Rectal smooth muscle tissue (tissue), 1 donor: ENCODE measurements at regions not wholly inside any gene's neighbourhood (a gene's known extent, or its start where the extent isn't known, plus 50 kb on each side); places are given as distances from the start of the nearest gene placed in this dataset.
"Not testable (repeated sequence)": the region's sequence is repeated elsewhere in the genome, so short reads cannot be mapped to it uniquely, and the experiment has no call there.

Experiments
- H3K27ac ChIP-seq: one replicate; pipeline ENCODE4 v1.7.0; 2013; ENCODE audit warnings: low read depth, low read length, inconsistent platforms
- H3K27me3 ChIP-seq: one replicate; pipeline ENCODE4 v1.7.0; 2013; ENCODE audit warnings: low read length; ENCODE audit not compliant: control insufficient read depth, insufficient read depth
- H3K36me3 ChIP-seq: one replicate; pipeline ENCODE4 v1.7.0; 2013; ENCODE audit warnings: low read length; ENCODE audit not compliant: control insufficient read depth, insufficient read depth
- H3K4me1 ChIP-seq: one replicate; pipeline ENCODE4 v1.7.0; 2013; ENCODE audit warnings: low read length; ENCODE audit not compliant: control insufficient read depth, insufficient read depth
- H3K4me3 ChIP-seq: one replicate; pipeline ENCODE4 v1.7.0; 2013; ENCODE audit warnings: low read length
- H3K9ac ChIP-seq: one replicate; pipeline ENCODE4 v1.7.0; 2013; ENCODE audit warnings: low read length

DNA sequence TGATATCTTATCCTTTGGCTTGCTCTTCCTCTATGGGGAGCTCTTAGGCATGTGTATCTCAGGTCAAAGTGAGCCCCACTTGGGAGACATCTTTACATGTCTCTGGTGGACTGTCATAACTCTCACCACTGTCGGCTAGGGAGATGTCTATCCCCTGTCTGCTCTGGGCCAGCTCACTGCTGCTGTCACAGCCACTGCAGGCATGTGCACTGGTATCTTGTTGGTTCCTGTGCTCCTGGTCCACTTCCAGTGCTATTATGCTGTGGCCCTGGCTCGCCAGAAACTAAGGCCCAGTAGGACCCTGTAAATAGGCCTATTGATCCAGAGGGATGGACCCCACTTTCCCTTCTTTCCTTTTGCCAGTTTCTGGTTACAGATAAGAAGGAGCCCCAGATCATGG, 56.6 kb upstream of the LAS1L start:
- Histone ChIP-seq H3K9ac (no peak overlapping the region), H3K4me3 (no peak overlapping the region), H3K27me3 (no peaks in the 10 kb centered on the region), H3K27ac (no peak overlapping the region), H3K36me3 (no peaks in the 10 kb centered on the region), H3K4me1 (peaks cover 2% of the 10 kb centered on the region)

DNA sequence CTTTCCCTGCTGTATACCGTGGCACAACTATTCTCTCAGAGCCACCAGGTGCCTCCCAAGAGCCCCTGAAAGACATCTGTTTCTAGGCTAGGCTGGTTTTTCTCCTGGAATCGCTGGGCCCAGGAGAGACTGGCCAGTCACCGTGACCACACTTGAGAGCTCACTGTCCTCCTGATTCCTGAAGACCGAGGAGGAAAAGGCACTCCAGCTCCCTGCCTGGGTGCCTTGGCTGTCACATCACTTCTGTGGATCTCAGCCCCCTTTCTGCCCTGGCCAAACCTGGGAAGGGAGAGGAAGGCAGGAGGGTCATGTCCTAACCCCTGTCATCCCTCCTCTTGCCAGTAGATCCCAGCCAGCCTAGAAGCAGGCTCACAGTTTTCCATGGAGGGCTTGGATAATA, 54.7 kb upstream of the LAS1L start:
- H3K4me1 ChIP-seq, result no peaks in the 10 kb centered on the region
- no peak overlapping the region for H3K9ac ChIP-seq
- H3K27ac ChIP-seq, result no peak overlapping the region
- no peaks in the 10 kb centered on the region for H3K27me3 ChIP-seq
- H3K36me3 ChIP-seq, result no peaks in the 10 kb centered on the region
- H3K4me3 ChIP-seq, result no peak overlapping the region

DNA sequence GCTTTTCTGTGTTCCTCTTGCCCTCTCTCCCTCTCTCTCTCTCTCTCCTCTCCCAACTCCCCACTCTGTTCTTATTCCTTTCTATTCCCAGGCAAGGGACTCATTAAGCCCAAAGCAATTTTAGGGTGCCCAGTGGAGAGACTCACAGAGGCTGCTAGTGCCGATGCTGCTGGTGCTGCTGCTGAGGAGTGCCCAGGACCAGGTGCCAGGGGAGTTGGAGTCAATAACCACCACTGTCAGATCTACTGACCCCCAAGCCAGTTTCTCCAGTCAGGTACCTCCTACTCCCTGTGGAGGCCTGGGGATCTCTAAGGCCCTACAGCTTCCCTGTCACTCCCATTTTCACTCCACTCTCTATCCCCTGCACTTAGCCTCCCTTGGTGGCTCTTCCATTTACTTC, 54.2 kb upstream of the LAS1L start:
- Histone ChIP-seq H3K4me3 (no peak overlapping the region), H3K4me1 (no peaks in the 10 kb centered on the region), H3K27ac (peak overlapping the region; percentile 67), H3K27me3 (no peaks in the 10 kb centered on the region), H3K36me3 (no peaks in the 10 kb centered on the region), H3K9ac (no peak overlapping the region)

DNA sequence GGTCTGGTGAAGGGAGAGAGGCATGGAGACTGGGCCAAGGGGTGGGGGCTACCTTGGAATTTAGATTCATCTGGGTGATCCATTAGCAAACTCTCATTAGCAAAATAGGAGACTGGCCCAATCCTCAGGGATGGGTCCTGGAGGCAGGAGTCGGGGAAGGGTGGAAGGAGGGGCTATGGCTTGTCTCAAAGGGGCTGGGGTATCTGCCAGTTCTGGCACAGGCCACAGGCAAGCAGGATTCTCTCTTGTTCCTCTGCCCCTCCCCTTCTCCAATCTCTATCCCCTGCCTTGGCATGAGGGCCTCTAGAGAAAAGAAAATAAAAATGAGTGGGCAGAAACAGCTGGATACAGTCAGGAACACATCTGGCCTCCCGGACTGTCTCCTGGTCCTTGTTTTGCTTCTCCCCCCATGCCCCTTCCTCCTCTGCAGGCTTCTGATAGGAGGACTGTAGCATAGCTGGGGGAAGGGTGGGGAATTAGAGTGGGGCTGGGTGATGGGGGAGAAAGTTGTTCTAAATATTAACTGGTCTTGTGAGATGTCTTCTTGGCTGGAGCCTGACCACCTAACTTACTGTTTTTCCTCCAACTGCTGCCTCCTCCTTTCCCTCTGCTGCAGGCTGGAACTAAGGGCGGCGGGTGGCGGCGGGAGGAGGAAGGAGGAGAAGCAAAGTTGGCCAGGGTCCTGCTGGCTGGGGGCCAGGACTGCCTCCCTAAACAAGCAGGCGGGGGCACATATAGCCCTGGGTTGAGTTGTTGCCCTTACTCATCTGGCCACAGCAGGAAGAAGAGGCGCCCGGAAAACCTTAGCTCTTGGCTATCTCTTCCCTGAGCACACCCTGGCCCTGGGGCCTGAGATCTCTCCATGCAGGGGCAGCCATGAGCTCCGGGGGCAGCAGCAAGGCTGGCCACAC, 53.3 kb upstream of the LAS1L start:
- Histone ChIP-seq H3K36me3 (no peaks in the 10 kb centered on the region), H3K9ac (no peak overlapping the region), H3K27ac (peak overlapping the region; percentile 67), H3K4me3 (peak overlapping the region; percentile 25), H3K27me3 (no peaks in the 10 kb centered on the region), H3K4me1 (no peaks in the 10 kb centered on the region)

DNA sequence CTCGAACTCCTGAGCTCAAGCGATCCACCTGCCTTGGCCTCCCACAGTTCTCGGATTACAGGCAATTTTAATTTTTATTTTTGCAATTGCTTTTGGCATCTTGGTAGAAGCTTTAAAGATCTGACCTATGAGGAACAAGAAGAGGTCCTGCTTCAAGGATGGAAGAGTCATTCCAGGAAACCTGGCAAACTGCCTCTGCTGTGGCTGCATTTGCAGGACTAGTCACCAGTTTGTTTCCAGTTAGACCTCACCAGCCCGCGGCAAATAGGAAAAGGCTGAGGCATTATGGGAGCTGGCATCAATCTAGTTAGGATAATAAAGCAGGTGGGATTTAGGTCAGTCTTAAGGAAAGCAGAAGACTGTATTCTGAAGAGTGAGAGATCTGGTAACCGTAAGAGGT, 51.9 kb upstream of the LAS1L start:
- no peak overlapping the region for H3K4me3 ChIP-seq
- no peaks in the 10 kb centered on the region for H3K4me1 ChIP-seq
- H3K27me3 ChIP-seq, result no peaks in the 10 kb centered on the region
- H3K27ac ChIP-seq, result no peak overlapping the region
- H3K36me3 ChIP-seq, result no peaks in the 10 kb centered on the region
- no peak overlapping the region for H3K9ac ChIP-seq

DNA sequence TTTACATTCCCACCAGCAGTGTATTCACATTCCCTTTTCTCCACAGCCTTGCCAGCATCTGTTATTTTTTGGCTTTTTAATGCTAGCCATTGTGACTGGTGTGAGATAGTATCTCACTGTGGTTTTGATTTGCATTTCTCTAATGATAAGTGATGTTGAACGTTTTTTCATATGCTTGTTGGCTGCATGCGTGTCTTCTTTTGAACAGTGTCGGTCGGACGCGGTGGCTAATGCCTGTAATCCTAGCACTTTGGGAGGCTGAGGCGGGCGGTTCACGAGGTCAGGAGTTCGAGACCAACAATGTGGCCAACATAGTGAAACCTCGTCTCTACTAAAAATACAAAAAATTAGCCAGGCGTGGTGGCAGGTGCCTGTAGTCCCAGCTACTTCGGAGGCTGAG, 50.6 kb upstream of the LAS1L start:
- not testable (repeated sequence) for H3K9ac ChIP-seq, H3K27me3 ChIP-seq, H3K27ac ChIP-seq, H3K36me3 ChIP-seq, H3K4me1 ChIP-seq, H3K4me3 ChIP-seq
